ENCODE measurements at regions not wholly inside any gene's neighbourhood (a gene's known extent, or its start where the extent isn't known, plus 50 kb on each side); places are given as distances from the start of the nearest gene placed in this dataset.
A peak's percentile ranks its signal among the peaks of the same experiment; 100 is the strongest.

DNA sequence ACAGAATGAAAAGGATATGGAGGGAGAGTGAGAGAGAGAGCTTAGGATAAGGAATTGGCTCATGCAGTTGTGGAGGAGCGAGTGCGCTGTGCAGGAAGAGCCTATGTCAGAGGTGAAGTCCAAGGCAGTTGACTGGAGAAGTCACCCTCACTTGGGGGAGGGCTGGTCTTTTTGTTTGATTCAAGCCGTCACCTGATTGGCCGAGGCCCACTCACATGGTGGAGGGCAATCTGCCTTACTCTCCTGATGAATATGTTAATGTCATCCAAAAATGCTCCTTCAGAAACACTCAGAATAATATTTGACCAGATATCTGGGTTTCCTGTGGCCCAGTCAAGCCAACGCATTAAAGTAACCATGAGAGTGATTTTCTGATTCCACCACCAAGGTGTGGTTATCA, 131.7 kb downstream of the KATNIP start:
- no peak overlapping the region for H3K9ac ChIP-seq (ENCODE audit: extremely low read depth, low read length, poor library complexity, severe bottlenecking)
- Mint-ChIP-seq H3K4me3 (no peak overlapping the region), H3K4me1 (peaks cover 4% of the 10 kb centered on the region), H3K27me3 (ENCODE audit: insufficient read depth) (no peaks in the 10 kb centered on the region), H3K27ac (peak overlapping the region; percentile 32), H3K9me3 (no peaks in the 10 kb centered on the region), H3K36me3 (ENCODE audit: low read depth) (peaks cover 50% of the 10 kb centered on the region)
- H3K27ac ChIP-seq (ENCODE audit: low read depth, low read length): no peak overlapping the region
- 91 to 93% methylated on average over 5 of the region's 5 CpGs for WGBS, 2 experiments (ENCODE audit: insufficient coverage in 1 of 2, insufficient read length in 1 of 2)
- H3K9me3 ChIP-seq (ENCODE audit: control insufficient read depth, low read length): no peaks in the 10 kb centered on the region
- TF ChIP-seq, protein P1, sequence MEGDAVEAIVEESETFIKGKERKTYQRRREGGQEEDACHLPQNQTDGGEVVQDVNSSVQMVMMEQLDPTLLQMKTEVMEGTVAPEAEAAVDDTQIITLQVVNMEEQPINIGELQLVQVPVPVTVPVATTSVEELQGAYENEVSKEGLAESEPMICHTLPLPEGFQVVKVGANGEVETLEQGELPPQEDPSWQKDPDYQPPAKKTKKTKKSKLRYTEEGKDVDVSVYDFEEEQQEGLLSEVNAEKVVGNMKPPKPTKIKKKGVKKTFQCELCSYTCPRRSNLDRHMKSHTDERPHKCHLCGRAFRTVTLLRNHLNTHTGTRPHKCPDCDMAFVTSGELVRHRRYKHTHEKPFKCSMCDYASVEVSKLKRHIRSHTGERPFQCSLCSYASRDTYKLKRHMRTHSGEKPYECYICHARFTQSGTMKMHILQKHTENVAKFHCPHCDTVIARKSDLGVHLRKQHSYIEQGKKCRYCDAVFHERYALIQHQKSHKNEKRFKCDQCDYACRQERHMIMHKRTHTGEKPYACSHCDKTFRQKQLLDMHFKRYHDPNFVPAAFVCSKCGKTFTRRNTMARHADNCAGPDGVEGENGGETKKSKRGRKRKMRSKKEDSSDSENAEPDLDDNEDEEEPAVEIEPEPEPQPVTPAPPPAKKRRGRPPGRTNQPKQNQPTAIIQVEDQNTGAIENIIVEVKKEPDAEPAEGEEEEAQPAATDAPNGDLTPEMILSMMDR (conservative IDR thresholded peaks at IDR 0.05): no peak
- no peaks in the 10 kb centered on the region for H3K27me3 ChIP-seq (ENCODE audit: control insufficient read depth, insufficient read depth, low read length, poor library complexity, severe bottlenecking)
- H3K36me3 ChIP-seq (ENCODE audit: control insufficient read depth, insufficient read depth, low read length): peaks cover 28% of the 10 kb centered on the region
- no peaks in the 10 kb centered on the region for H3K4me1 ChIP-seq (ENCODE audit: control insufficient read depth, insufficient read depth, low read length)
- no peak overlapping the region for H3K4me3 ChIP-seq (ENCODE audit: low read length)
- DNase-seq: no peak

DNA sequence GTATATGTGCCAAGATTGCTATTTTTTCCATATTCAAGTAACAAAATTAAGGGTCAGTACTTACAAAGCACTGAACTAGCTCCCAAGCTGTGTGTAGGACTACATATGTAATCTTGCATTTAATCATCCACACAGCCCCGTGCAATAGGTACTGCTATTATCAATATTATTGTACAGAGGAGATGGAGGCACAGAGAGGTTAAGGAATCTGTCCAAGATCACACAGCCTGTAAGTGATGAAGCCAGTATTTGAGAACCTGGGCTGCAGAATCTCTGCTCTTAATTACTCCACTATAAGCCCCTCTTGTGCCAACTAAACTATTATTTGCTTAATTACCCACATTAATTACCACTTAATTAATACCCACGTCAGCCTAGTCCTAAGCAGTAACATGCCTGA, 134.1 kb downstream of the KATNIP start:
- WGBS, 2 experiments (ENCODE audit: insufficient coverage in 1 of 2, insufficient read length in 1 of 2): 100% methylated on average over 2 of the region's 2 CpGs; no CpG with 5 or more reads in 1 of the 2 experiments
- H3K9me3 Mint-ChIP-seq: no peaks in the 10 kb centered on the region
- no peaks in the 10 kb centered on the region for H3K4me1 ChIP-seq (ENCODE audit: control insufficient read depth, insufficient read depth, low read length)

DNA sequence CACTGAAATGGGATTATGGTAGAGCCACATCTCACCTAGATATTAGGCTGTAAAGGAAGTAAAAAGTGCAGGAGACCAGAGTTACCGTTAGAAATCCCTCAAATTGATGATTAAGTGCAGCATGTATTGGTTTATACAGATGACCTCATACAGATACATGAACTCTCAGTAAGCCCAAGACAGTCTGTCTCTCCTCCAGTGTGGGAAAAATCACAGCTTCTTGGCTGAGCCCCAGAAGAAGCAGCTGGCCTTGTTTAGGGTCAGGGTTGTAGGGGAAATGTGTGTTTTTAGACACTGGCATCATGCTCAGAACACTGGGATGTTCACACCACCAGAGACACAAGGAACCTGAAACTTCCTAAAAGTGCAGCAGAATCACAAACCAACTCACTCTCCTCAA, 135.9 kb downstream of the KATNIP start:
- DNase-seq: no peak
- Mint-ChIP-seq H3K27ac (no peak overlapping the region), H3K4me3 (no peak overlapping the region), H3K27me3 (ENCODE audit: insufficient read depth) (no peaks in the 10 kb centered on the region), H3K9me3 (no peaks in the 10 kb centered on the region), H3K36me3 (ENCODE audit: low read depth) (peaks cover 25% of the 10 kb centered on the region), H3K4me1 (no peaks in the 10 kb centered on the region)
- Histone ChIP-seq H3K36me3 (ENCODE audit: control insufficient read depth, insufficient read depth, low read length) (peaks cover 13% of the 10 kb centered on the region), H3K27me3 (ENCODE audit: control insufficient read depth, insufficient read depth, low read length, poor library complexity, severe bottlenecking) (no peaks in the 10 kb centered on the region), H3K9ac (ENCODE audit: extremely low read depth, low read length, poor library complexity, severe bottlenecking) (no peak overlapping the region), H3K4me3 (ENCODE audit: low read length) (no peak overlapping the region), H3K27ac (ENCODE audit: low read depth, low read length) (no peak overlapping the region), H3K9me3 (ENCODE audit: control insufficient read depth, low read length) (no peaks in the 10 kb centered on the region), H3K4me1 (ENCODE audit: control insufficient read depth, insufficient read depth, low read length) (no peaks in the 10 kb centered on the region)
- 100% methylated on average over 1 of the region's 1 CpG; no CpG with 5 or more reads in 1 of the 2 experiments for WGBS, 2 experiments (ENCODE audit: insufficient coverage in 1 of 2, insufficient read length in 1 of 2)
- TF ChIP-seq, protein P1 (conservative IDR thresholded peaks at IDR 0.05): no peak

More for the DNA sequence above, 134.1 kb downstream of the KATNIP start:
- Mint-ChIP-seq H3K4me3 (no peak overlapping the region), H3K4me1 (no peaks in the 10 kb centered on the region), H3K27ac (no peak overlapping the region), H3K27me3 (ENCODE audit: insufficient read depth) (no peaks in the 10 kb centered on the region), H3K36me3 (ENCODE audit: low read depth) (peaks cover 35% of the 10 kb centered on the region)
- Histone ChIP-seq H3K4me3 (ENCODE audit: low read length) (no peak overlapping the region), H3K36me3 (ENCODE audit: control insufficient read depth, insufficient read depth, low read length) (peaks cover 16% of the 10 kb centered on the region), H3K27ac (ENCODE audit: low read depth, low read length) (no peak overlapping the region), H3K27me3 (ENCODE audit: control insufficient read depth, insufficient read depth, low read length, poor library complexity, severe bottlenecking) (no peaks in the 10 kb centered on the region), H3K9me3 (ENCODE audit: control insufficient read depth, low read length) (no peaks in the 10 kb centered on the region), H3K9ac (ENCODE audit: extremely low read depth, low read length, poor library complexity, severe bottlenecking) (no peak overlapping the region)
- no peak for DNase-seq
- TF ChIP-seq, protein P1 (conservative IDR thresholded peaks at IDR 0.05): no peak
